ENCODE measurements at regions not wholly inside any gene's neighbourhood (a gene's known extent, or its start where the extent isn't known, plus 50 kb on each side); places are given as distances from the start of the nearest gene placed in this dataset.

DNA sequence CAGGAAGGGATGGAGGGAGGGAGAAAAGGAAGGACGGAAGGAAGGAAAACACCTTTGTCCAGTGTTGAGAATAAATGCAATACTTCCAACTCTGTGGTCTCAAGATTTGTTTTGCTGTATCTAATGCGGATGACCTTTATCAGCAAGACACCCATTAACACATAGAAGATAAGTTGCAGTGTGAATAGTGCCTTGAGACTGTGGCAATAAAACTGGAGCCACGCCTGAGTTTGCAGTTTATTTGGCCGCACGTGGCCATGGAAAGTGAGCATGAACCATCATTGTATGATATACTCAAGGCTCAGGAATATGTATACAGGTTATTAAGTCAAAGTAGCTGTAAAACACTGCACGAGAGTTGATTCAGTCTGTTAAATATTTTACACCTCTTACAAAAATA lies 113.6 kb upstream of the EEA1 start:
- intact Hi-C loops (cut with micrococcal nuclease) = no loop called here

DNA sequence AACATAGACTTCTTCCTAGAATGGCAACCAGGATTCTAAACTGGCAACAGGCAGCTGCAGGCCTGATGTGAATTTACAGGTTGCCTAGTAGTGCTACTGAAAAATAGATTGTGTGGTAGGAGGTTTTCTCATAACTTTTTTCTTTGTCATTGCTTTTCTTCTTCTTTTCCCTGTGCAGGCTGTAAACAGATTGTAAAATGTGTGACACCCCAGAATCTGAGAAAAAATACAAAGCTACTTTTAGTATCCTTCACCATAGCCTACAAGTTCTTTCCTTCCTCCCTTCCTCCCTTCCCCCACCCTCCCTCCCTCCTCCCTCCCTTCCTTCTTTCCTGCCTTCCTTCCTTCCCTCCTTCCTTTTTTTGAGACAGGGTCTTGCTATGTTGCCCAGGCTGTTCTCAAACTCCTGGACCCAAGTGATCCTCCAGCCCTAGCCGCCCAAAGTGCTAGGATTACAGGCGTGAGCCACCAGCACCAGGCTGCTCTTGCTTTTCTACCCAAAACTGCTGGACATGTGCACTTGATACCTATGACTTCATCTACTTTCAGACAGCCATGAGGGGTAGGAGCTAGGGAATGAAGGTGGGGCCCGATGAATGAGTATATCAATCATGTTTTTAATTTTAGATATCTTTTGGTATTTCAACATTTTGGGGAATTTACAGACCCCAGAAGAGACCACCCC lies 114.2 kb upstream of the EEA1 start:
- intact Hi-C loops (cut with micrococcal nuclease) = no loop called here

DNA sequence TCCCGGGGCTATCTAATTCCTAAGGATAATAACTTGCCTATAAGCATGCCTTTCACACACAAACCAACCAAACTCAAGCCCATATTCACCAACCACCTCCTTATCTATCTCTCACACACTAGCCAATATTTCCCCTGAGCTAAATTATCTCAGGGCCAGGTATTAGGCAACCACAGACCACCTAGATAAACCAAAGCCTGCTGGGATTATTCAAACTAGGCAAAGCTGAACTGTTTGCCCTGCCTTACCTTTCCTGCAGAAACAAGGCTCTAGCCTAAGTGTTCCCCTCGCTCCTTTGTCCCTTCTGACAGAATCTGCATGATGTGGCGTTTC lies 114.7 kb upstream of the EEA1 start:
- intact Hi-C loops (cut with micrococcal nuclease) = no loop called here

DNA sequence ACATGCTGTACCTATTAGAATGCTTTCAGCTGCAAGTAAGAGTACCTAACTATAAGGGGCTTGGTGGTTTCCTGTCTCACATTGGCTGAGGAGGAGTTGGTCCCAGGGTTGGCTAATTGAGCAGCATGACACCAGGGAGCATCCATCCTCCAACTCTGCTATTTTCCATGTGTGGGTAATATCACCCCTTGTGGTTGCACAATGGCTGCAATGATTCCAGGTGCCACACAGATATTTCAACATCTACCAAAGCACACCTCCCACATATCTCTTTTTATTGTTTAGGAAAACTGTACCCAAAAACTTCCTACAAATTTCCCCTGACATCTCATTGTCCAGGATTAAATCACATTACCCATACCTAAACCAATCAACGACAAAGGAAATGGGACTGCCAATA lies 118.0 kb upstream of the EEA1 start:
- intact Hi-C loops (cut with micrococcal nuclease) = no loop called here

DNA sequence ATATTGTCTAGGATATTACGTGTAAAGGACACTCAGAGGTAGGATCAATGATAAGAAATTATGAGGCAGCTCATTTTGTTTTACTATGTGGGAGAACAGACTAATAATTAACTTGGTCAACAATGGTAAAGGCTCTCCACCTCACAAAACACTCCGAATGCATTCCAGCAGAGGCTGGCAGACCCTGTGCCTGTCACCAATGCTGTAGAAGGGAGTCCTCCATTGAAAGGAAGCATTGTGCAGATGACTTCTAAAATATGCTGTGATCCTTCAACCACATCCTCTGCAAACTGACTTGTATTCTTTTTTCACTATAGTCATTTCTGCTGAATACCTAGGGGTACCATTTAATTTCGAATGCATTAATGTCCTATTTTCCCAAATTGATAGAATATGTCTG lies 119.6 kb upstream of the EEA1 start:
- intact Hi-C loops (cut with micrococcal nuclease) = no loop called here

DNA sequence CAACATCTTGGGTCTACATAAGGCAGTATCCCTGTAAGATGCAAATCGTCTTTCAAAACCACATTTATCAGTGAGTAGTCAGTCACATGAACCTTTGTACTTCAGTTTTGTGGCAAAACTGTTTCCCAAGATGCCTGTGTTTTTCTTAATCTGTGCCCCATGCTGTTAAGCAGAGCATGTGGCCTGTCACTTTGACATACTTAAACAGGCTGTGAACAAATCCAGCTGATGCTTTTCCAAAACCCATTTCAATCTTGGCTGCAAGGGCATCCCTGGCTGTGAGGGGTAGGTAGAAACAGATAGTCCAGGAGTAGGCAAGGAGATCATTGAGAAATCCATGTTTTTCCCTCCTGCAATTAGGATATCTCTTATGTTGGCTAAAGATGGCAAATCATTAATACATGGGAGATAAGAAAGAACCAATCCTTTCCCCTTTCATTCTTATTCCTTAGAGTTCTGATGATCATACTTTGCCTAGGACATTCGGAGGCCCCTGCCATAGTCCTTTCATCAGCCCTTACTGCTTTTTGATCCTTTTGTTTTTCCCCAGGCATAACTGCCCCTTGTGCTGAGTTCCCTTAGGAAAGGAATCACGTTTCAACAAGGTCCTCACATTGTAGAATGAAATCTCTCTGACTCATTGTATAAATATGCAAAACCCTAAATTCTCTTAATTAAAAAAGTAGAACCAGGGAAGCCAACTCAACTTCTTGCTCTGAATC lies 121.1 kb upstream of the EEA1 start:
- intact Hi-C loops (cut with micrococcal nuclease) = no loop called here

DNA sequence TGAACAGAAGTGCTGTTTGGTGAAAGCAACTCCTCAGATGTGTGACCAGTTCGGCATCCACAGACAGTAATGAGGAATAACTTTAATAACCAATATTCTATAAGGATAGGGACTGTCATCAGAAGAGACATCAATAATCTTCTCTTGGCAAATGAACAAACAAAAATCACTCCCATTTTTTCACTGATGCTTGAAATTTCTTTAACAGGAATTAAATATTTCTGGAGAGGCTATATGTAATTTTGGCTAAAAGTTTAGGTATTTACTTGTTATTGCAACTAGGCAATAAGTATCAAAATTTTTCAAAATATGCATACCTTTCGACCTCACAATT lies 121.6 kb upstream of the EEA1 start:
- intact Hi-C loops (cut with micrococcal nuclease) = no loop called here

DNA sequence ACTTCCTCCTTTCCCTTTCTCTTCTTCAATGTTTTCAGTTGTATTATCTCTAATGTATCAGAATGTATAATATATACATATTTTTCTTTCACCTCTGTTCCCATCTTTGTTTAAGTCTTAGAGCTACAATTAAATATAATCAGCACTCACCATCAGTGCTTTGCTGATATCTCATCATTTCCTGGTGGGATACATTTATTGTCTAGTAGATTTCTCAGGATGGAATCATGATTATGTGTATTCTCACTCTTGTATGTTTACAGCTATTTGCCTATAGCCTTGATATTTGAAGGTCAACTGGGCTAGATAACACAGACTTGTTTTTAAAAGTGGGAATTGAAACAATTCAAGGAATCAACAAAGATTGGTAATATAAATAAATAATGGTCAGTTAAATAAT lies 124.9 kb upstream of the EEA1 start:
- intact Hi-C loops (cut with micrococcal nuclease) = no loop called here

DNA sequence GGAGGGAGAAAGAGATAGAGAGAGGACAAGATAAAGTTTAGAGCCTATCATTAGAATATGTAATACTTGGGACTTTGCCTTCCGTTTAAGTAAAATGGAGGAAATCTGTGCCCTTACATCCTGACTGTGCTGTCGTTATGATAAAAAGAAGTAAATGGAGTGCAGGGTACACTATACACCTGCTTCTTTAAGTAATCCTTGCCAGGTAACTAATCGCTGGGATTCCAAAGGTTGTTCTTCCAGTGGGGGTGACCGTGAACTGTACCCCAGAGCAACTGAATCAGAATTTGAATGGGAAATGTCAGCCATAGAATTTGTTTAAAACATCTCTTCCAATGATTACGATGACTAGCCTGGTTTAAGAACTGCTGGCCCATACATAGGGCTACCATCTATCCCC lies 126.1 kb upstream of the EEA1 start:
- intact Hi-C loops (cut with micrococcal nuclease) = no loop called here

DNA sequence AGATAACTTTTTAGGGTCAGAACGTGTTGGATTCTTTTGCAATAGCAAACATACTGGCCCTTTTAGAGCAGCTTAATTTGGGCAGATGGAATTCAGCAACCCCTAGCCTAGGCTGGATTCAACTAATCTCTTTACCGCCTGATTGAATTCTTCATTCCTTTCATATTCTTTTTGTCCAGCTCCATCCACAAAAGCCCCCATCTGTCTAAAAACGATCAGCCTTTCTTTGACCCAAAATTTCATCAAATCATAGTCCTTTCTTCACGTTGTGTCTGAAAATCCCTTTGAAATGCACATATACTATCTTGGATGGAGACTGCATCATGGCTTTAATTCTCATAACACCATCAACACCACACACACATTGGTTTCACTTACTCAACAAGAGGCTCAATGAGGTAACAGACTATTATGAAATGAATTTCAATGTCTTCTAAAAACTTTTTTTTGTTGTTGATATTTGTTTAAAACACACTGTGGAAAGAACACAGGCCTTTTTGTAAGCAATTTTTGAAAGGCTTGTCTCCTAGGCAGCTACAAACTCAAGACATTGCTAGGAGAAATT lies 128.0 kb upstream of the EEA1 start:
- intact Hi-C loops (cut with micrococcal nuclease) = no loop called here

DNA sequence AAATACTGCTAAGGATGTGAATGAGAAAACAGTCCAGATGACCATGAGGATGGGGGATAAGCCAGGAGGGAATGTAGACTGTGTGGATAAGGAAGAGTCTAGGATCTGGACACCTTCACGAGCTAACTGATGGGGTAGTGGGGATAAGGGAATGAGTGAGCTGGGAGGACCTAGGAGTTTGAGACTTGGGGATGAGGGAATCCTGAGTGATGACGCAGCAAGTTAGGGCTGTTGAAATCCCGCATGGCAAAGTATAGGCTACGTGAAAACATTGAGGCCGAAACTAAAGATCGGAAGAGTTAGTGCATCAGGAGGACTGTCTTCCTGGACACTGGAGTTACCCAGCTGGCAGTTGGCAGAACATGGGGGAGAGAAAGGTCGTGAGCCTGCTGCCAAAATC lies 129.2 kb upstream of the EEA1 start:
- intact Hi-C loops (cut with micrococcal nuclease) = no loop called here

DNA sequence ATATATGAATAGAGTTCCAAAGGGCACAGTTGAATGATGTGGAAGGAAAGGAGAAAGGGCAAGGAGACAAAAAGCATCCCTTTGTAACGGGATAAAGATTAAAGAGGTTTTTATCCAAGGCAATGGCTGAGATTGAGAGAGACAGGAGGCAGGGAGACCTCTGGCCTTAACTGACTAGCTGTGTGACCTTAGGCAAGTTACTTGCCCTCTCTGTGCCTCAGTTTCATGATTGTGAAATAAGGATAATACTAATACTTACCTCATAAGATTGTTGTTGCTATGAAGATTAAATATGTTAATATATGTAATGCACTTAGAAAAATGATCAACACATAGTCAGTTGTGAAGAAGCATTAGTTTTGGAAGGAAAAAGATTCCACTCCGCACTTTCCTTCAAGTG lies 130.2 kb upstream of the EEA1 start:
- intact Hi-C loops (cut with micrococcal nuclease) = no loop called here

DNA sequence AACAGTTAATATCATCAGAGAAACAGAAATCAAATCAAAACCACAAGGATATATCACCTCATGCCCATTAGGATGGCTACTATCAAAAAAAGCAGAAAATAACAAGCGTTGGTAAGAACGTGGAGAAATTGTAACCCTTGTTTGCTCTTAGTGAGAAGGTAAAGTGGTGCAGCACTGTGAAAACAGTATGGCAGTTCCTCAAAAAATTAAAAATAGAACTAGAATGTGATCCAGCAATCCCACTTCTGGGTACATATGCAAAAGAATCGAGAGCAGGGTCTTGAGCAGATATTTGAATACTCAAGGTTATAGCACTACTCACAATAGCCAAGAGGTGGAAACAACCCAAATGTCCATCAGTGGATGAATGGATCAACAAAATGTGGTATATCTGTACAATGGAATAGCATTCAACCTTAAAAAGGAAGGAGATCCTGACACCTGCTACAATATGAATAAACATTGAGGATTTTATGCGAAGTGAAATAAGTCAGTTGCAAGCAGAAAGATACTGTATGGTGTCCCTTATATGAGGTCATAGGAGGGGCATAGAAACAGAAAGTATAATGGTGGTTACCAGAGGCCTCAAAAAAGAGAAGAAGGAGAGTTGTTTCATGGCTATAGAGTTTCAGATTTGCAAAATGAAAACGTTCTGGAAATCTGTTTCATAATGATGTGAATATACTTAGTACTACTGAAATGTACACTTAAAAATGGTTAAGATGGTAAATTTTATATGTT lies 131.0 kb upstream of the EEA1 start:
- intact Hi-C loops (cut with micrococcal nuclease) = no loop called here

DNA sequence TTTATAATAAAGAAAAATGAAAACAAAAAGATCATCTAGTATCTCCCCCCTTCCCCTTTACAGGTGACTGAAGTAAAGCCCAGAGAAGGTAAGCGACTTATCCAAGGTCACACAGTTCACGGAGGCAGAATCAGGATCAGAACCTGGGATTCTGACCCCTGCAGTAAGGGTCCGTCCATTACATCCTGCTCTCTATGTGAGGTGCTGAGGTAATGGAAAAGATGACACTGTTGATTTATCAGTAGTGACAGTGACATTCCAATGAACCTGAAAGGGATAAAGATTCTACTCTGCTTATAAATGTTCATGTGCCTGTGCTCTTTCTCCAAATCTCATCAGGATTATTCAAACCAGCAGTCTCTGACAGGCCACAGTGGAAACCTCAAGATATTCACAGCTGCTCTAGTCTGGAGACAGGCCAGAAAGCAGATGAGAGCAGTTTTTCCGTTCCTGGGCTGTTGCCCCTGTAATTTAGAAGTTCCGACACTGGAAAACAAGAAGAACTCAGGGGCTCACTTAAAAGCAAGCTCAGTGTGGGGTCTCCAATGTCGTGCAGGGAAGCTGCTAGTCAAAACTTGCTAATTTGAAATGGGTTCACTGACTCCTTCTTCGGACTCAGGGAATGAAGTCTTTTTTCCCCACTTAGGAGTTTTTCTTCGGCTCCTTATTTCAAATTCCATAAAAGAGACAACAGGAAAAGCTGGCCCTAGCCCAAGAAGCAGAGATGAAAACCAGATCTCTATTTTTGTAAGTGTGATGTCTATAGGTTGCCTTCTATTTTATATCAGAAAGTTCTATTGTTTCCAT lies 131.8 kb upstream of the EEA1 start:
- intact Hi-C loops (cut with micrococcal nuclease) = no loop called here

DNA sequence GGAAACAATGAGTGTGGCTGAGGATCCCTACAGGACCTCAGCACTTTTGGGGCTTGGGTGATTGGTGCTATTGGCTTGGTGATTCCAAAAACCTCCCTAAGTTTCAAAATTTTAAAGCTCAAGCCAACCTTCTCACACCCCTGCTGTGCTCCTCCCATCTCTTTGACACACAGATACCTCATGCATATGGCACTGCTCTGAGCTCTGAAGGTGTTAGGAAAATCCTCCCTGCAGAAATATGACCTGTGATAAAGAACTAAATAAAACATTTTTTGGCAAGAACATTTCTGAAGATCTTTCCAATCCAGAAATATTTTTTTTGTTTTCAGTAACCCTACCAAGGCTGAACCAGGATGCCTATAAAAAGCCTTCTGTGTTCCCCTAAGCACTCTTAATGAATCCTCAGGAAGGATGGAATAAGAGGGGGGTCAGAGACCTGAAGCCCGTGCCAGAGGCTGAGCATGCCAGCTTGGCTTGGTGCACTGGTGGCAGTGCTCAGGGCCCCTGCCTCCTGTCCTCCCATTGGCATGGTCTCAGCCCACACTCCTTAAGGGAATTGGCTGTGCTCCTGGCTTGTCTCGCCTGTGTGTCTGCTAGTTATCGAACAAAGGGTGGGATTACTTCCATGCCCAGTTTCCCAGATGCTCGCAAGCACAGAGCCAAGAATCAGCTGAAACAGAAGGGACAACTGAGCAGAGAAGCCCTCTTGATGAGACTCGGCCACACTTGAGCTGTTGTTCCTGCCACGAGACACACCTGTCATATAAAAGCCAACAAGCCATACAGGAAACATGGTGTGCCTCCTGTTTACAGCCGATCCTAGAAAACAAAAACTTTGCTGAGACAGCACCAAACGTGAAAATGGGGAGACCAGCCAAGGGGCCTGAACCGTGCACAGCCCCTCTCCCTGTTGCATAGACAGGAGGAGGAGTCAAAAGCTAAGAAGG lies 132.7 kb upstream of the EEA1 start:
- intact Hi-C loops (cut with micrococcal nuclease) = no loop called here

DNA sequence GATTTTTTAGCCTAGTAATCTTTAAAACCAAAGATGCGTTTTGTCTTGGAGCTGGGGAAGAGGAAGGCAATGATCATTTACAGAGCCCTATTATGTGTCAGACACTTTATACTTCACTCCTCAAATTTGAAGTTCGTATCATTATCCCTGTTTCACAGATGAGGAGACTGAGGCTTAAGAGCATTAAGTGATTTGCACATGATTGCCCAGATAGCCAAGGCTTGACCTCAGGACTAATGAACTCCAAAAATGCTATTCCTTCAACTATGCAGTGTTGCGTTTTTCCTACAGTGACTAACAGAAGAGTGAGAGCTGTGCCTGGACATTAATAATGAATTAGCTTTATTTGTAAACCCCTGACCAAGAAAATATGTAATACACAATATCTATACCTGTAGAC lies 136.8 kb upstream of the EEA1 start:
- intact Hi-C loops (cut with micrococcal nuclease) = loop anchor here (5.0 kb wide), 1 partner anchor 1751 kb away; no protein-coding TSS in a partner anchor

DNA sequence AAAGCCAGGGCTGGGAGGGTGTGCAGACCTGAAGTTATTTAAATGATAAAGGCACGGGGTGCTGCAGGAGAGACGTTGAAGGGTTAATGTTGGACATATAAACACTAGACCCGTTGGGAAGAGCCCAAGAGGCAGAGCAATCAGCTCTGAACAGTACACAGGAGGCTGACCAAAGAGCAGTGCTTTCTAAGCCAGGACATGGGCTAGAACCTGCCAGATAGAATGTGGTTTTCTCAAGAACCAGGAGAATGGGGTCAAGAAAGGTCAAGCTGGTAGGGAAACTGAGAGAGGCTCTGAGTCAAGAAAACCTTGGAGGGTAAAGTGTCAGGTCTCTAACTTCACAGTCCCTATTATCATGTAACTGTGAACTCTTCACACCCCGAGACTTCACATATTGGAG lies 143.2 kb upstream of the EEA1 start:
- intact Hi-C loops (cut with micrococcal nuclease) = no loop called here

DNA sequence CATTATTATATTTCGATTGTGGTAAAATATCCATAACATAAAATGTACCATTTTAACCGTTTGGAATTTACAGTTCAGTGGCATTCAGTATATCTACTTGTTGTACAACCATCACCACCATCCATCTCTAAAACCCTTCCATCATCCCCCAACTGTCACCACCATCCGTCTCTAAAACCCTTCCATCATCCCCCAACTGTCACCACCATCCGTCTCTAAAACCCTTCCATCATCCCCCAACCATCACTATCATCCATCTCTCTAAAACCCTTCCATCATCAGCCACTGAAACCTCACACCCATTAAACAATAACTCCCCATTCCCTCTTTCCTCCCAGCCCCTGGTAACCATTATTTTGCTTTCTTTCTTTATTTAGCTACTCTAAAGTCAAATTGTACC lies 144.2 kb upstream of the EEA1 start:
- intact Hi-C loops (cut with micrococcal nuclease) = no loop called here

DNA sequence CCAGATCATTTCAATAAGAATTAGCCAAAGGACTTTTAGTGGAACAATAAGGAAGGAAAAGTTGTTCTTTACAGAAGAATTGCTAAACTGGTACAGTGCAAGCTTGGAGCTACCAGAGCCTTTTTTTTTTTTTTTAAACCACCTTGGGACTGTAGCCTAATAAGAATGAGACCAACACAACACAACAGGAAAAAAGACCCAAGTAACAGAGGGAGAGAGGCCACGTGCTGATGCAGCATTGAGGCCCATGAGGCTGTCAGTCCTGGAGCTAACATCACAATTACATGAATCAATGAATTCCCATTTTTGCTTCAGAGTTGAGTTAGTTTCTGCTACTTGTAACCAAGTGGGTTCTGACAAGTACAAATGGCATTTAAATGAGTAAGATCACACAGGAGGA lies 149.0 kb upstream of the EEA1 start:
- intact Hi-C loops (cut with micrococcal nuclease) = no loop called here

DNA sequence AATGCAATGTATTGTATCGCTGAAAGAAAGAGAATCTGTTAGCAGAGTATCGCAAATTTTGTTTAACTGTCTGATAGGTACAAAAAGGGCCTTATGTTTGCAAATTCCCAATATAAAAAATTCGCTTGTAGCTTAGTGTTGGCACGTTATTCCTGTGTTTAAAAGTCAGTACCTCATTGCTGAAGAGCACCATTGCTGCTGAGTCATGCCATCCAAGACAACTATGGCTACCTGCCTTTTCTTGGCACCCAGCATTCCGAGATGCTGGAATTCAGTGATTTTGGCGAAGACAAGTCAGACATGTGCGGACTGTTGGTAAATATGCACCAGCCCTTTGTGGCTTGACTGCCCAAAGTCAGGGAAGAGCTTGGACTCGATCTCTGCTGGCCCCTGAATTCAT lies 149.5 kb upstream of the EEA1 start:
- intact Hi-C loops (cut with micrococcal nuclease) = no loop called here

DNA sequence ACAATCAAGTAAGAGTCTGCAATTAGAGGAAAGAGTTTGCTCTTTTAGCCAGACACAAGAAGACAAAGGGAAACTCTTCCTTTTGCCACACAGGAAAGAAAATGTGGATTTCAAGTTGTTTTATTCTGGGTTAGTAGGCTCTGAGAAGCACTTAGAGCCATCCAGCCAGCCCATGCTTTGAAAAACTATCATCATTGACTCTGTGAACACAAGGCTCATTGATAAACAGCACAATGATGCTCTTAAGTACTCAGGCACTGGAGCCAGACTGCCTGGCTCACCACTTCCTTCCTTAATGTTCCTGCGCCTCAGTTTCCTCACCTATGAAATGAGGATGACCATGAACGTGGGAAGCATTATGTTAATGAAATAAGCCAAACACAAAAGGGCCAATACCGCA lies 150.2 kb upstream of the EEA1 start:
- intact Hi-C loops (cut with micrococcal nuclease) = no loop called here
